ENCODE measurements at regions not wholly inside any gene's neighbourhood (a gene's known extent, or its start where the extent isn't known, plus 50 kb on each side); places are given as distances from the start of the nearest gene placed in this dataset.

DNA sequence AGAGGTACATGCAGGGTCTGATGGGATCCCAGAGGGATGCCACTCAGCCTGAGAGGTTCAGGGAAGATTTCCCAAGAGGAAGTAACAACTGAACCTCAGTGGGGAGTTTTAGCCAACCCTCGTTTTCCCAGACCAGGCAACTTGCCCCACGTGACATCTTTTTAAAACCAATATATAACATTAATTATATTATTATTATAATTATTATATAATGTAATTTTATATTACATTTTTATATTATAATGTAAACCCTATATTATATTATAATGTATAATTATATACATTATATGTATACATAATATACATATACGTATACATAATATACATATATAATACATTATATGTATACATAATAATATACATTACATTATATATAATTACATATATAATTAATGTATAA is 62.8 kb upstream of the WWC1 start:
- no peak for TF ChIP-seq POLR2A (IDR thresholded peaks at IDR 0.05; ENCODE audit: low read depth, low read length)
- TF ChIP-seq, protein P1, sequence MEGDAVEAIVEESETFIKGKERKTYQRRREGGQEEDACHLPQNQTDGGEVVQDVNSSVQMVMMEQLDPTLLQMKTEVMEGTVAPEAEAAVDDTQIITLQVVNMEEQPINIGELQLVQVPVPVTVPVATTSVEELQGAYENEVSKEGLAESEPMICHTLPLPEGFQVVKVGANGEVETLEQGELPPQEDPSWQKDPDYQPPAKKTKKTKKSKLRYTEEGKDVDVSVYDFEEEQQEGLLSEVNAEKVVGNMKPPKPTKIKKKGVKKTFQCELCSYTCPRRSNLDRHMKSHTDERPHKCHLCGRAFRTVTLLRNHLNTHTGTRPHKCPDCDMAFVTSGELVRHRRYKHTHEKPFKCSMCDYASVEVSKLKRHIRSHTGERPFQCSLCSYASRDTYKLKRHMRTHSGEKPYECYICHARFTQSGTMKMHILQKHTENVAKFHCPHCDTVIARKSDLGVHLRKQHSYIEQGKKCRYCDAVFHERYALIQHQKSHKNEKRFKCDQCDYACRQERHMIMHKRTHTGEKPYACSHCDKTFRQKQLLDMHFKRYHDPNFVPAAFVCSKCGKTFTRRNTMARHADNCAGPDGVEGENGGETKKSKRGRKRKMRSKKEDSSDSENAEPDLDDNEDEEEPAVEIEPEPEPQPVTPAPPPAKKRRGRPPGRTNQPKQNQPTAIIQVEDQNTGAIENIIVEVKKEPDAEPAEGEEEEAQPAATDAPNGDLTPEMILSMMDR (IDR thresholded peaks at IDR 0.05; ENCODE audit: extremely low read depth in 1 of 2, insufficient read depth in 1 of 2, low read depth in 1 of 2, low read length in 2 of 2) = no peak
- no peak for TF ChIP-seq EZH2 (IDR thresholded peaks at IDR 0.05; ENCODE audit: borderline replicate concordance, low read depth, low read length, severe bottlenecking)
- no peak for TF ChIP-seq MYC (IDR thresholded peaks at IDR 0.05; ENCODE audit: low read depth, low read length)
- TF ChIP-seq, protein P2, sequence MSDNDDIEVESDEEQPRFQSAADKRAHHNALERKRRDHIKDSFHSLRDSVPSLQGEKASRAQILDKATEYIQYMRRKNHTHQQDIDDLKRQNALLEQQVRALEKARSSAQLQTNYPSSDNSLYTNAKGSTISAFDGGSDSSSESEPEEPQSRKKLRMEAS (IDR thresholded peaks at IDR 0.05; ENCODE audit: insufficient read depth, insufficient read length) = no peak
- no peak for TF ChIP-seq FOS (IDR thresholded peaks at IDR 0.05; ENCODE audit: borderline replicate concordance, insufficient read depth, low read length)
- no peak for TF ChIP-seq POLR2AphosphoS5 (IDR thresholded peaks at IDR 0.05; ENCODE audit: insufficient read depth, low read depth, low read length)
- no peak for TF ChIP-seq JUN (IDR thresholded peaks at IDR 0.05; ENCODE audit: borderline replicate concordance, insufficient read depth, insufficient read length, low read depth)

Measured in endothelial cell of umbilical vein (primary cell).